HCT116 (cell line): ENCODE measurements at regions not wholly inside any gene's neighbourhood (a gene's known extent, or its start where the extent isn't known, plus 50 kb on each side); places are given as distances from the start of the nearest gene placed in this dataset.

Experiments used
- ATAC-seq: fragments of 200-7000 bp; cut with Tn5 transposase; 2 replicates; pipeline ENCODE4 v1.9.1; 2020; ENCODE audit warnings: mild to moderate bottlenecking, moderate library complexity
- BruUV-seq: library from RNA; stranded (reverse); fragments of 400-500 nt; replicated peaks from 2 replicates; lab custom pipeline; 2021; lab: Mats Ljungman, UMichigan
- CTCF ChIA-PET: fragments of 300-600 bp; sonication (Branson Sonifier 250); formaldehyde crosslinking; loops from one replicate; lab custom pipeline; 2021; ENCODE audit warnings: antibody characterized with exemption; lab: Charles Lee
- POLR2A ChIA-PET: fragments of 300-600, 350-600 bp; sonication (Branson Sonifier 250); formaldehyde crosslinking; loops from one replicate; lab custom pipeline; 2021; ENCODE audit warnings: antibody characterized with exemption; lab: Charles Lee
- RAD21 ChIA-PET, 2 experiments: fragments of 300-600 bp; sonication (Branson Sonifier 250); formaldehyde crosslinking; loops; one replicate each; lab custom pipeline; 2023; ENCODE audit warnings: low total read pairs in 2 of 2; ENCODE audit not compliant: uncharacterized antibody in 2 of 2, unreplicated experiment in 2 of 2, low non-redundant PET in 1 of 2; lab: Charles Lee
- DNase-seq: peaks from one replicate; pipeline ENCODE4 v3.0.0-alpha.2; 2010; ENCODE audit warnings: low read depth, low spot score
- H2AFZ ChIP-seq: fragments of 200-600 bp; shearing (Covaris generic), sonication (generic); 2 replicates; pipeline ENCODE4 v1.6.1; 2017; ENCODE audit warnings: low read depth, mixed run types, mixed read lengths, antibody characterized with exemption, low read length; ENCODE audit not compliant: poor library complexity, severe bottlenecking
- H3K27ac ChIP-seq: 2 replicates; pipeline ENCODE4 v1.5.1; 2012; ENCODE audit warnings: low read depth, low read length
- H3K27me3 ChIP-seq: fragments of 200-600 bp; sonication (generic); 2 replicates; pipeline ENCODE4 v1.6.1; 2016; ENCODE audit warnings: mixed run types, low read length, mixed read lengths; ENCODE audit not compliant: insufficient read depth
- H3K36me3 ChIP-seq, 2 experiments: fragments of 200-500 bp in 1 of 2; fragments of 200-600 bp in 1 of 2; sonication (Bioruptor generic) in 1 of 2; sonication (generic) in 1 of 2; 2 replicates each; pipeline versions ENCODE4 v1.5.1 to v1.6.1; 2014 to 2016; ENCODE audit warnings: low read length in 2 of 2, inconsistent platforms in 1 of 2, mixed read lengths in 1 of 2, mixed run types in 1 of 2; ENCODE audit not compliant: insufficient read depth in 2 of 2, control insufficient read depth in 1 of 2
- H3K4me1 ChIP-seq, 2 experiments: fragments of 200-600 bp in 1 of 2; sonication (generic) in 1 of 2; 2 replicates each; pipeline versions ENCODE4 v1.5.1 to v1.6.1; 2012 to 2017; ENCODE audit warnings: low read length in 2 of 2, inconsistent platforms in 1 of 2, mild to moderate bottlenecking in 1 of 2, mixed read lengths in 1 of 2, mixed run types in 1 of 2, moderate library complexity in 1 of 2; ENCODE audit not compliant: insufficient read depth in 2 of 2, control insufficient read depth in 1 of 2
- H3K4me2 ChIP-seq: fragments of 200-600 bp; sonication (generic); 2 replicates; pipeline ENCODE4 v1.6.1; 2017; ENCODE audit warnings: mixed run types, low read length, mixed read lengths
- H3K4me3 ChIP-seq, 2 experiments: fragments of 200-600 bp in 1 of 2; sonication (generic) in 1 of 2; replicated peaks in 1 of 2; 2 replicates each; pipeline ENCODE4 v1.5.1; 2011 to 2016; ENCODE audit warnings: low read length in 2 of 2, control low read depth in 1 of 2, low read depth in 1 of 2, mild to moderate bottlenecking in 1 of 2, mixed read lengths in 1 of 2, mixed run types in 1 of 2
- H3K79me2 ChIP-seq: fragments of 200-600 bp; sonication (generic); 2 replicates; pipeline ENCODE4 v1.6.1; 2017; ENCODE audit warnings: mild to moderate bottlenecking, mixed run types, low read length, moderate library complexity, mixed read lengths; ENCODE audit not compliant: insufficient read depth
- H3K9ac ChIP-seq: fragments of 200-600 bp; sonication (generic); 2 replicates; pipeline ENCODE4 v1.6.1; 2016; ENCODE audit warnings: low read length, mixed read lengths
- H3K9me2 ChIP-seq: fragments of 200-600 bp; sonication (generic), shearing (Covaris generic); 2 replicates; pipeline ENCODE4 v1.6.1; 2017; ENCODE audit warnings: mixed run types, mild to moderate bottlenecking, moderate library complexity; ENCODE audit not compliant: insufficient read depth
- H3K9me3 ChIP-seq, 2 experiments: fragments of 200-500 bp in 1 of 2; fragments of 200-600 bp in 1 of 2; sonication (Bioruptor generic) in 1 of 2; sonication (generic) in 1 of 2; 2 replicates each; pipeline ENCODE4 v1.6.1; 2014 to 2017; ENCODE audit warnings: low read length in 2 of 2, mixed read lengths in 2 of 2, inconsistent platforms in 1 of 2, low read depth in 1 of 2, mild to moderate bottlenecking in 1 of 2, mixed run types in 1 of 2, moderate library complexity in 1 of 2; ENCODE audit not compliant: control insufficient read depth in 1 of 2, insufficient read depth in 1 of 2
- H4K20me1 ChIP-seq: fragments of 200-600 bp; sonication (generic), shearing (Covaris generic); 2 replicates; pipeline ENCODE4 v1.6.1; 2017; ENCODE audit warnings: mixed run types, mild to moderate bottlenecking, moderate library complexity; ENCODE audit not compliant: insufficient read depth
- FOSL1 ChIP-seq: IDR thresholded peaks from 2 replicates; pipeline ENCODE4 v1.6.1; 2012; ENCODE audit warnings: low read depth
- JUND ChIP-seq: IDR thresholded peaks from 2 replicates; pipeline ENCODE4 v1.6.1; 2012
- MAX ChIP-seq: IDR thresholded peaks from 2 replicates; pipeline ENCODE4 v1.6.1; 2012
- POLR2AphosphoS5 ChIP-seq: IDR thresholded peaks from 2 replicates; pipeline ENCODE4 v1.6.1; 2011; ENCODE audit warnings: mild to moderate bottlenecking, low read depth, low read length, moderate library complexity
- REST ChIP-seq: IDR thresholded peaks from 2 replicates; pipeline ENCODE4 v1.6.1; 2012; ENCODE audit warnings: low read depth
- SP1 ChIP-seq: IDR thresholded peaks from 2 replicates; pipeline ENCODE4 v1.6.1; 2012; ENCODE audit warnings: low read depth
- ZNF274 ChIP-seq: fragments of 200-500 bp; sonication (Bioruptor generic); IDR thresholded peaks from 2 replicates; pipeline ENCODE4 v1.6.1; 2014; ENCODE audit warnings: mild to moderate bottlenecking, low read depth, low read length, inconsistent platforms
- intact Hi-C: fragments of 100-400 bp; cut with micrococcal nuclease; formaldehyde crosslinking; loops from 2 replicates; pipeline ENCODE4 v1.10.0; 2022
- TF ChIP-seq, protein P1 (sequence below): IDR thresholded peaks from 2 replicates; pipeline ENCODE4 v1.6.1; 2012

DNA sequence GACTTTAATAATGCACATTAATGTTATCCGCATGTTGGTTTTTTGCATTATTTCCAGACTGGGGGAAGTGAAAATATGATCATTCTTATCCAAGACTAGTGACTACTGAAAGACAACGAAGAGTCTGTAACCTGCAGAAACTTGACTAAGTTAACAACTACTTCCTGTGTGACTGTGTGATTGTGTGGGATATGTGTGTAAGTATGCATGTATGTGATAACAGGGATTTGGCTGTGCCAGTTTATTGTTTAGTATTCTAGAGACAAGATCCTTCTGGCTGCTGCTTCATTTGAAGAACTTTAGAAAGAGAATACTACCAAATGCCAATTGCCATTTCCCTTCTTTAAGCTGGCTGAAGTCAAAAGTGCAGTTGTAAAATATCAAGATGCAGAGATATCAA is 375.7 kb upstream of the PRR16 start:
- Histone ChIP-seq H3K4me1 (no peaks in the 10 kb centered on the region), H3K4me2 (no peak overlapping the region), H3K9me2 (no peaks in the 10 kb centered on the region), H3K36me3 (no peaks in the 10 kb centered on the region), H3K9me3 (no peaks in the 10 kb centered on the region), H3K27ac (no peak overlapping the region), H4K20me1 (no peaks in the 10 kb centered on the region), H3K9ac (no peak overlapping the region), H3K4me3 (no peak overlapping the region), H2AFZ (no peak overlapping the region), H3K27me3 (no peaks in the 10 kb centered on the region)
- ChIA-PET POLR2A (no interaction called here), RAD21 (no interaction called here), CTCF (no interaction called here)
- intact Hi-C loops, result no loop called here
- ATAC-seq, result no peak
- no TSS peak for BruUV-seq
- no peak for TF ChIP-seq REST
- TF ChIP-seq MAX, result no peak
- TF ChIP-seq, protein P1, sequence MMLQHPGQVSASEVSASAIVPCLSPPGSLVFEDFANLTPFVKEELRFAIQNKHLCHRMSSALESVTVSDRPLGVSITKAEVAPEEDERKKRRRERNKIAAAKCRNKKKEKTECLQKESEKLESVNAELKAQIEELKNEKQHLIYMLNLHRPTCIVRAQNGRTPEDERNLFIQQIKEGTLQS, result no peak
- TF ChIP-seq ZNF274, result no peak
- TF ChIP-seq FOSL1, result no peak
- no peak for TF ChIP-seq JUND
- TF ChIP-seq POLR2AphosphoS5, result no peak
- no peak for TF ChIP-seq SP1
- TF ChIP-seq, all 23 proteins: peak for 0
- H3K79me2 ChIP-seq, result no peaks in the 10 kb centered on the region
- DNase-seq, result no peak
